Mucosa of rectum (tissue), 2 donors: ENCODE measurements at regions not wholly inside any gene's neighbourhood (a gene's known extent, or its start where the extent isn't known, plus 50 kb on each side); places are given as distances from the start of the nearest gene placed in this dataset.

Experiments
- H3K27ac ChIP-seq, 2 donors: one replicate each; pipeline ENCODE4 v1.7.0; 2013; ENCODE audit warnings: inconsistent platforms in 2 of 2, low read depth in 2 of 2, low read length in 2 of 2
- H3K27me3 ChIP-seq, 2 donors: one replicate each; pipeline ENCODE4 v1.7.0; 2013; ENCODE audit warnings: low read length in 2 of 2; ENCODE audit not compliant: control insufficient read depth in 2 of 2, insufficient read depth in 2 of 2
- H3K36me3 ChIP-seq, 2 donors: one replicate each; pipeline ENCODE4 v1.7.0; 2013; ENCODE audit warnings: low read length in 2 of 2; ENCODE audit not compliant: control insufficient read depth in 2 of 2, insufficient read depth in 2 of 2
- H3K4me1 ChIP-seq, 2 donors: one replicate each; pipeline ENCODE4 v1.7.0; 2013; ENCODE audit warnings: low read length in 2 of 2, mild to moderate bottlenecking in 1 of 2; ENCODE audit not compliant: control insufficient read depth in 2 of 2, insufficient read depth in 2 of 2
- H3K4me3 ChIP-seq, 2 donors: one replicate each; pipeline ENCODE4 v1.7.0; 2013; ENCODE audit warnings: low read length in 2 of 2
- H3K9ac ChIP-seq, 2 donors: one replicate each; pipeline ENCODE4 v1.7.0; 2013; ENCODE audit warnings: low read length in 2 of 2, low read depth in 1 of 2, mild to moderate bottlenecking in 1 of 2
- H3K9me3 ChIP-seq, 2 donors: one replicate each; pipeline ENCODE4 v1.7.0; 2013; ENCODE audit warnings: low read length in 2 of 2; ENCODE audit not compliant: control insufficient read depth in 2 of 2
- donor health status: healthy.
- donor health status: Normal muscosa, but diverticular disease.

GRCh38 chr2:183371545-183371944 lies 247.3 kb downstream of the NUP35 start:
- H3K9ac ChIP-seq = no peak overlapping the region
- H3K4me1 ChIP-seq = no peaks in the 10 kb centered on the region
- H3K9me3 ChIP-seq = no peaks in the 10 kb centered on the region
- H3K36me3 ChIP-seq = no peaks in the 10 kb centered on the region
- no peaks in the 10 kb centered on the region for H3K27me3 ChIP-seq
- H3K27ac ChIP-seq = no peak overlapping the region
- no peak overlapping the region for H3K4me3 ChIP-seq

- Histone ChIP-seq H3K27me3 (no peaks in the 10 kb centered on the region), H3K36me3 (no peaks in the 10 kb centered on the region), H3K4me3 (no peak overlapping the region), H3K4me1 (no peaks in the 10 kb centered on the region), H3K9ac (no peak overlapping the region), H3K9me3 (no peaks in the 10 kb centered on the region), H3K27ac (no peak overlapping the region)
These were observed 251.6 kb downstream of the NUP35 start for GRCh38 chr2:183375821-183376220.

GRCh38 chr2:183383854-183384253 lies 259.6 kb downstream of the NUP35 start:
- H3K4me3 ChIP-seq = no peak overlapping the region
- no peaks in the 10 kb centered on the region for H3K4me1 ChIP-seq
- H3K36me3 ChIP-seq = no peaks in the 10 kb centered on the region
- no peak overlapping the region for H3K27ac ChIP-seq
- H3K9ac ChIP-seq = no peak overlapping the region
- peaks cover 0 to 4% of the 10 kb centered on the region in 2 donors for H3K9me3 ChIP-seq
- H3K27me3 ChIP-seq = no peaks in the 10 kb centered on the region

- Histone ChIP-seq H3K4me3 (no peak overlapping the region), H3K9ac (no peak overlapping the region), H3K27ac (no peak overlapping the region), H3K27me3 (no peaks in the 10 kb centered on the region), H3K36me3 (no peaks in the 10 kb centered on the region), H3K4me1 (no peaks in the 10 kb centered on the region), H3K9me3 (peaks cover 0 to 4% of the 10 kb centered on the region in 2 donors)
These were observed 265.4 kb downstream of the NUP35 start for GRCh38 chr2:183389546-183390080.

- no peaks in the 10 kb centered on the region for H3K36me3 ChIP-seq
- no peak overlapping the region for H3K4me3 ChIP-seq
- H3K4me1 ChIP-seq = no peaks in the 10 kb centered on the region
- peaks cover 0 to 4% of the 10 kb centered on the region in 2 donors for H3K9me3 ChIP-seq
- H3K27ac ChIP-seq = no peak overlapping the region
- H3K9ac ChIP-seq = no peak overlapping the region
- no peaks in the 10 kb centered on the region for H3K27me3 ChIP-seq
These were observed 265.9 kb downstream of the NUP35 start for GRCh38 chr2:183390109-183390508.

GRCh38 chr2:183404392-183404791 lies 280.1 kb downstream of the NUP35 start:
- Histone ChIP-seq H3K9ac (no peak overlapping the region), H3K27ac (no peak overlapping the region), H3K36me3 (no peaks in the 10 kb centered on the region), H3K27me3 (no peaks in the 10 kb centered on the region), H3K4me3 (no peak overlapping the region), H3K4me1 (no peaks in the 10 kb centered on the region), H3K9me3 (no peaks in the 10 kb centered on the region)

- Histone ChIP-seq H3K27ac (no peak overlapping the region), H3K27me3 (no peaks in the 10 kb centered on the region), H3K9ac (no peak overlapping the region), H3K36me3 (no peaks in the 10 kb centered on the region), H3K9me3 (no peaks in the 10 kb centered on the region), H3K4me3 (no peak overlapping the region), H3K4me1 (no peaks in the 10 kb centered on the region)
These were observed 284.3 kb downstream of the NUP35 start for GRCh38 chr2:183408562-183408961.

- H3K36me3 ChIP-seq = no peaks in the 10 kb centered on the region
- H3K4me3 ChIP-seq = no peak overlapping the region
- H3K4me1 ChIP-seq = no peaks in the 10 kb centered on the region
- no peaks in the 10 kb centered on the region for H3K9me3 ChIP-seq
- H3K27me3 ChIP-seq = no peaks in the 10 kb centered on the region
- no peak overlapping the region for H3K27ac ChIP-seq
- no peak overlapping the region for H3K9ac ChIP-seq
These were observed 285.4 kb downstream of the NUP35 start for GRCh38 chr2:183409662-183410061.

GRCh38 chr2:183416753-183417152 lies 292.5 kb downstream of the NUP35 start:
- H3K9ac ChIP-seq = no peak overlapping the region
- H3K36me3 ChIP-seq = no peaks in the 10 kb centered on the region
- no peak overlapping the region for H3K27ac ChIP-seq
- no peaks in the 10 kb centered on the region for H3K9me3 ChIP-seq
- H3K4me3 ChIP-seq = no peak overlapping the region
- no peaks in the 10 kb centered on the region for H3K27me3 ChIP-seq
- H3K4me1 ChIP-seq = no peaks in the 10 kb centered on the region

GRCh38 chr2:183426825-183427224 lies 302.6 kb downstream of the NUP35 start:
- H3K4me1 ChIP-seq = no peaks in the 10 kb centered on the region
- no peak overlapping the region for H3K27ac ChIP-seq
- H3K27me3 ChIP-seq = no peaks in the 10 kb centered on the region
- no peaks in the 10 kb centered on the region for H3K9me3 ChIP-seq
- H3K36me3 ChIP-seq = no peaks in the 10 kb centered on the region
- H3K9ac ChIP-seq = no peak overlapping the region
- H3K4me3 ChIP-seq = no peak overlapping the region

- H3K27me3 ChIP-seq = no peaks in the 10 kb centered on the region
- no peaks in the 10 kb centered on the region for H3K4me1 ChIP-seq
- H3K27ac ChIP-seq = no peak overlapping the region
- no peak overlapping the region for H3K9ac ChIP-seq
- no peaks in the 10 kb centered on the region for H3K36me3 ChIP-seq
- H3K4me3 ChIP-seq = no peak overlapping the region
- H3K9me3 ChIP-seq = no peaks in the 10 kb centered on the region
These were observed 303.3 kb downstream of the NUP35 start for GRCh38 chr2:183427558-183427957.
